MM.1S (cell line): ENCODE measurements at regions not wholly inside any gene's neighbourhood (a gene's known extent, or its start where the extent isn't known, plus 50 kb on each side); places are given as distances from the start of the nearest gene placed in this dataset.

Experiments
- DNase-seq: peaks from one replicate; pipeline ENCODE4 v3.0.0-alpha.2; 2015
- H2AFZ ChIP-seq: fragments of 300-600 bp; sonication (generic); 2 replicates; pipeline ENCODE4 v1.6.0; 2016; ENCODE audit warnings: antibody characterized with exemption, low read length
- H3F3A ChIP-seq: fragments of 300-600 bp; sonication (generic); 2 replicates; pipeline ENCODE4 v1.6.1; 2016; ENCODE audit warnings: mild to moderate bottlenecking, antibody characterized with exemption, low read length, moderate library complexity, mixed read lengths; ENCODE audit not compliant: insufficient read depth
- H3K27ac ChIP-seq: fragments of 300-600 bp; sonication (generic); 2 replicates; pipeline ENCODE4 v1.5.1; 2016; ENCODE audit warnings: mild to moderate bottlenecking, low read length
- H3K27me3 ChIP-seq: fragments of 300-600 bp; sonication (generic); replicated peaks from 2 replicates; pipeline ENCODE4 v1.6.0; 2016; ENCODE audit warnings: low read length; ENCODE audit not compliant: insufficient read depth
- H3K36me3 ChIP-seq: fragments of 300-600 bp; sonication (generic); replicated peaks from 2 replicates; pipeline ENCODE4 v1.6.1; 2016; ENCODE audit warnings: mild to moderate bottlenecking, low read length, mixed read lengths; ENCODE audit not compliant: insufficient read depth
- H3K4me1 ChIP-seq: fragments of 300-600 bp; sonication (generic); 2 replicates; pipeline ENCODE4 v1.6.1; 2016; ENCODE audit warnings: low read length, mixed read lengths
- H3K4me2 ChIP-seq: fragments of 300-600 bp; sonication (generic); 2 replicates; pipeline ENCODE4 v1.6.0; 2016; ENCODE audit warnings: low read depth, low read length
- H3K4me3 ChIP-seq: fragments of 300-600 bp; sonication (generic); 2 replicates; pipeline ENCODE4 v1.5.1; 2016; ENCODE audit warnings: low read length, mixed read lengths
- H3K79me2 ChIP-seq: fragments of 300-600 bp; sonication (generic); 2 replicates; pipeline ENCODE4 v1.6.1; 2016; ENCODE audit warnings: mixed run types, low read length, mixed read lengths
- H3K9ac ChIP-seq: fragments of 300-600 bp; sonication (generic); 2 replicates; pipeline ENCODE4 v1.6.1; 2016; ENCODE audit warnings: low read length, mixed read lengths
- H3K9me2 ChIP-seq: fragments of 300-600 bp; sonication (generic); replicated peaks from 2 replicates; pipeline ENCODE4 v1.6.1; 2016; ENCODE audit warnings: mild to moderate bottlenecking, low read length, mixed read lengths; ENCODE audit not compliant: insufficient read depth
- H3K9me3 ChIP-seq: fragments of 300-600 bp; sonication (generic); replicated peaks from 2 replicates; pipeline ENCODE4 v1.6.1; 2016; ENCODE audit warnings: mild to moderate bottlenecking, low read length, mixed read lengths; ENCODE audit not compliant: insufficient read depth
- H4K20me1 ChIP-seq: fragments of 300-600 bp; sonication (generic); 2 replicates; pipeline ENCODE4 v1.6.1; 2016; ENCODE audit warnings: mild to moderate bottlenecking, low read length, moderate library complexity, mixed read lengths; ENCODE audit not compliant: insufficient read depth
- EZH2 ChIP-seq: fragments of 300-600 bp; sonication (generic); optimal IDR thresholded peaks from 2 replicates; pipeline ENCODE3; 2017; ENCODE audit warnings: low read depth, mild to moderate bottlenecking, antibody characterized with exemption, low read length, mixed read lengths
- EZH2phosphoT487 ChIP-seq: fragments of 300-600 bp; sonication (generic); IDR thresholded peaks from 2 replicates; pipeline ENCODE4 v1.6.1; 2018; ENCODE audit warnings: antibody characterized with exemption, low read length
- TF ChIP-seq, protein P1 (sequence below): fragments of 300-600 bp; sonication (generic); IDR thresholded peaks from 2 replicates; pipeline ENCODE4 v1.5.1; 2016; ENCODE audit warnings: antibody characterized with exemption, low read length, mixed read lengths

GRCh38 chr2:118255771-118256372 is 167.6 kb downstream of the INSIG2 start:
- Histone ChIP-seq H3K4me2 (no peak overlapping the region), H3K9me3 (no peaks in the 10 kb centered on the region), H3F3A (no peaks in the 10 kb centered on the region), H3K9ac (no peak overlapping the region), H2AFZ (no peak overlapping the region), H3K27me3 (no peaks in the 10 kb centered on the region), H3K4me3 (no peak overlapping the region), H3K79me2 (no peaks in the 10 kb centered on the region), H3K36me3 (no peaks in the 10 kb centered on the region), H3K27ac (no peak overlapping the region), H3K9me2 (no peaks in the 10 kb centered on the region), H4K20me1 (no peaks in the 10 kb centered on the region), H3K4me1 (no peaks in the 10 kb centered on the region)
- no peak for DNase-seq
- TF ChIP-seq EZH2phosphoT487 (no peak), EZH2 (no peak)
- TF ChIP-seq, protein P1, sequence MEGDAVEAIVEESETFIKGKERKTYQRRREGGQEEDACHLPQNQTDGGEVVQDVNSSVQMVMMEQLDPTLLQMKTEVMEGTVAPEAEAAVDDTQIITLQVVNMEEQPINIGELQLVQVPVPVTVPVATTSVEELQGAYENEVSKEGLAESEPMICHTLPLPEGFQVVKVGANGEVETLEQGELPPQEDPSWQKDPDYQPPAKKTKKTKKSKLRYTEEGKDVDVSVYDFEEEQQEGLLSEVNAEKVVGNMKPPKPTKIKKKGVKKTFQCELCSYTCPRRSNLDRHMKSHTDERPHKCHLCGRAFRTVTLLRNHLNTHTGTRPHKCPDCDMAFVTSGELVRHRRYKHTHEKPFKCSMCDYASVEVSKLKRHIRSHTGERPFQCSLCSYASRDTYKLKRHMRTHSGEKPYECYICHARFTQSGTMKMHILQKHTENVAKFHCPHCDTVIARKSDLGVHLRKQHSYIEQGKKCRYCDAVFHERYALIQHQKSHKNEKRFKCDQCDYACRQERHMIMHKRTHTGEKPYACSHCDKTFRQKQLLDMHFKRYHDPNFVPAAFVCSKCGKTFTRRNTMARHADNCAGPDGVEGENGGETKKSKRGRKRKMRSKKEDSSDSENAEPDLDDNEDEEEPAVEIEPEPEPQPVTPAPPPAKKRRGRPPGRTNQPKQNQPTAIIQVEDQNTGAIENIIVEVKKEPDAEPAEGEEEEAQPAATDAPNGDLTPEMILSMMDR, result no peak

GRCh38 chr2:118255301-118255700 is 167.0 kb downstream of the INSIG2 start:
- Histone ChIP-seq H2AFZ (no peak overlapping the region), H3K27ac (no peak overlapping the region), H3K9me2 (no peaks in the 10 kb centered on the region), H3F3A (no peaks in the 10 kb centered on the region), H3K9me3 (no peaks in the 10 kb centered on the region), H3K4me3 (no peak overlapping the region), H3K27me3 (no peaks in the 10 kb centered on the region), H3K79me2 (no peaks in the 10 kb centered on the region), H3K9ac (no peak overlapping the region), H3K36me3 (no peaks in the 10 kb centered on the region), H4K20me1 (no peaks in the 10 kb centered on the region), H3K4me1 (no peaks in the 10 kb centered on the region), H3K4me2 (no peak overlapping the region)
- TF ChIP-seq EZH2 (no peak), EZH2phosphoT487 (no peak)
- TF ChIP-seq, protein P1, result no peak
- DNase-seq, result no peak

DNA sequence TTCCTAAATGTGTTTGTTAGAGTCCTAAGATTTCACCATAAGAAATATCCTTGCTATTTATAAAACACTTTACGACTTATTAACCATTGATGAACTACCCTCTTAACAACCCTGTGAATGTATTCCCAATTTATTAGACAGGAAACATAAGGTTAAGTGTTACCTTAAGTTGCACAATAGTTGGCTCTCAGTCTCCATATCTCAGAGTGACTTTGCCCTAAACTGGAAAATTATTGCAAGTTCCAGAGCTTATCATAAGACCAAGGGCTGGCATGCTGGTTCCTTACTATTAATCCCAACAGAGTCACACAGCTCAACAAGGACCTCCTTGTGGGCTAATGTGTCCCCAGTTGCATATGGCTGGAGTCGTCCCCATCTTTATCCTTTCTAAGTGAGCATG is 165.8 kb downstream of the INSIG2 start:
- TF ChIP-seq, protein P1, result no peak
- TF ChIP-seq EZH2phosphoT487 (no peak), EZH2 (no peak)
- no peak for DNase-seq
- no peaks in the 10 kb centered on the region for H3K36me3 ChIP-seq
- H3K4me1 ChIP-seq, result no peaks in the 10 kb centered on the region
- H3F3A ChIP-seq, result no peaks in the 10 kb centered on the region
- H3K9ac ChIP-seq, result no peak overlapping the region
- H3K79me2 ChIP-seq, result no peaks in the 10 kb centered on the region
- no peak overlapping the region for H3K4me2 ChIP-seq
- H3K27ac ChIP-seq, result no peak overlapping the region
- no peaks in the 10 kb centered on the region for H3K9me3 ChIP-seq
- no peaks in the 10 kb centered on the region for H4K20me1 ChIP-seq
- no peaks in the 10 kb centered on the region for H3K9me2 ChIP-seq
- no peak overlapping the region for H3K4me3 ChIP-seq
- no peaks in the 10 kb centered on the region for H3K27me3 ChIP-seq
- no peak overlapping the region for H2AFZ ChIP-seq

GRCh38 chr2:118251427-118251826 is 163.2 kb downstream of the INSIG2 start:
- Histone ChIP-seq H3K27me3 (no peaks in the 10 kb centered on the region), H2AFZ (no peak overlapping the region), H3K9me2 (no peaks in the 10 kb centered on the region), H3K27ac (no peak overlapping the region), H3K9ac (no peak overlapping the region), H4K20me1 (no peaks in the 10 kb centered on the region), H3K4me3 (no peak overlapping the region), H3K9me3 (no peaks in the 10 kb centered on the region), H3K79me2 (no peaks in the 10 kb centered on the region), H3K4me2 (no peak overlapping the region), H3F3A (no peaks in the 10 kb centered on the region), H3K36me3 (no peaks in the 10 kb centered on the region), H3K4me1 (no peaks in the 10 kb centered on the region)
- TF ChIP-seq, protein P1, result no peak
- TF ChIP-seq EZH2, result no peak
- no peak for TF ChIP-seq EZH2phosphoT487
- no peak for DNase-seq
